ENCODE measurements at regions not wholly inside any gene's neighbourhood (a gene's known extent, or its start where the extent isn't known, plus 50 kb on each side); places are given as distances from the start of the nearest gene placed in this dataset.
A peak's percentile ranks its signal among the peaks of the same experiment; 100 is the strongest.

- peak; percentile 20 for DNase-seq
Measured at GRCh38 chr6:56708810-56709597, 66.3 kb upstream of the DST start.

- no peak for DNase-seq
Measured at GRCh38 chr6:56706981-56707726, 64.5 kb upstream of the DST start.

- DNase-seq = peak; percentile 39
Measured at GRCh38 chr6:56699066-56699654, 56.5 kb upstream of the DST start.

GRCh38 chr6:56695702-56696101, 53.0 kb upstream of the DST start:
- no peak for DNase-seq

DNA sequence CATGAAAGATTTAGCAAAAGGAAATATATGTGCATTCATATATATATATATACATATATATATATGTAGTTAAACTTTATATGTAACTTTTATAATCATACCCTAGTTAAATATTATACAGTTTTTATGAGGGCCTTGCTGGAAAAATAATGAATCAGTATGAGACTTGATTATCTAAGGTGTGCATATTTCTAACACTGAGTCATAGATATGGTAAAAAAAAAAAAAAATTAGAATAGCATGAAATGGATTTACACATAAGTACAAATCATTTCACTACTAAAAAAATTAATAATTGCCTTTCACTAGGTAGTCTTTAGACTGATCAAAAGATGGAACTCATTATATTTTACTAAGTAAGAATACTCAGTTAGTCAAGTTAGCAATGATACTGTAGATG, 51.3 kb upstream of the DST start:
- DNase-seq = no peak

- DNase-seq = peak; percentile 67
Measured at GRCh38 chr6:56693246-56693607, 50.5 kb upstream of the DST start.

- no peak for DNase-seq
Measured at GRCh38 chr6:56692523-56693245, 50.0 kb upstream of the DST start.

Data from NCI-H1092 treated with DMSO at 0.1 percent for 48 hours (cell line).